ENCODE measurements at regions not wholly inside any gene's neighbourhood (a gene's known extent, or its start where the extent isn't known, plus 50 kb on each side); places are given as distances from the start of the nearest gene placed in this dataset.

DNA sequence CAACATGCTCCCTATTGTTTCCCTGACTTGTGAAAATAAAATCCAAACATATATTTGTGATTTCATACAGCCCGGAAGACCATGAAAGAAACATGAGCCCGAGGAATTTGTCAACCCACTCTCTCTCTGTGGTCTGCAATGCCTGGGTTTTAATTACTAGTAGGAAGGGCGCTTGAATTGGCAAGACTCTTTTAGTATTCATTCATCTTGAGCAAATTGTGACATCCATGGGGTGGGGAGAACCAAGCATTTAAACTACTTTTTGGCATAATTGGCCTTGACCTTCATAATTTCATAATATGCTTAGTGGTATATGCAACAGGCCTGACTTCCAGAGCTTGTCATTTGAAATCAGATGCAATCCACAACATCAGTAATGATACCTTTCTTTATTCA lies 142.4 kb upstream of the BMPER start:
- Histone ChIP-seq H3K4me3 (ENCODE audit: insufficient read depth, low read depth, low read length) (no peak overlapping the region), H3K27me3 (ENCODE audit: control insufficient read depth, insufficient read depth, low read length, poor library complexity, severe bottlenecking) (no peaks in the 10 kb centered on the region), H3K4me1 (ENCODE audit: control insufficient read depth, insufficient read depth, low read length) (peaks cover 20% of the 10 kb centered on the region), H3K9me3 (ENCODE audit: control insufficient read depth, low read length) (no peaks in the 10 kb centered on the region), H3K27ac (ENCODE audit: insufficient read depth, low read depth, low read length, poor library complexity, severe bottlenecking) (no peak overlapping the region), H3K36me3 (ENCODE audit: control insufficient read depth, insufficient read depth, low read length) (no peaks in the 10 kb centered on the region)
- 85 to 95% methylated on average over 3 of the region's 3 CpGs for WGBS, 2 experiments

DNA sequence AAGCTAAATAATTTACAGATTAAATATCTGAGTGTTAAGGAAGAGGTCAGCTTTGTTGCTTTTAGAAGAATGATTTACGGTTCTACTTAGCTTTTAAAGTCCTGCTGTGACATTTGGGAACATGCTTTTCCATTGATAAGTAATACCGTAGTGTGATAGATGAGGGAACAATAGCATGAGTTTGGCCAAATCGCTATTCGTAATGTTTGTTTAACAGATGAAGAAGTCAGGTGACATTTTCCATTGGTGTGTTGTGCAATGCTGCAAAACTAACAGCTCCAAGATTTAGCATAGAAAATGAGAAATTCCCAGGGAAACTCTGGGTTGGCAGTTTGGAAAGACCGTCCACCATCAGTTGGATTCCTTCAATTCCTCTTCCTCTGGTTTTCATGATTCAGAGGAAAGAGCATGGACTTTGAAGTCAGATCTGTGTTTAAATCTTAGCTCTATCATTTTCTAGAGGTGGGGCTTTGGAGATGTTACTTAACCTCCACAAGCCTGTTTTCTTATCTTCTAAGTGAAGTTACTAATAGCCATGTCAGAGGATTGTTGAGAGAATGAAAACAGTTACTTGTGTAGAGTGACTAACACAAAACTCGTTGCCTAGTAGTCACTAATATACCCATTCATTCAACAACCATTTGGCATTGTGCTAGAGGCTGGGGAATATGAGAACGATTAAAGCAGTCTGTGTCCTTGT lies 140.4 kb upstream of the BMPER start:
- Histone ChIP-seq H3K4me3 (ENCODE audit: insufficient read depth, low read depth, low read length) (no peak overlapping the region), H3K4me1 (ENCODE audit: control insufficient read depth, insufficient read depth, low read length) (peaks cover 20% of the 10 kb centered on the region), H3K9me3 (ENCODE audit: control insufficient read depth, low read length) (no peaks in the 10 kb centered on the region), H3K27ac (ENCODE audit: insufficient read depth, low read depth, low read length, poor library complexity, severe bottlenecking) (no peak overlapping the region), H3K36me3 (ENCODE audit: control insufficient read depth, insufficient read depth, low read length) (no peaks in the 10 kb centered on the region), H3K27me3 (ENCODE audit: control insufficient read depth, insufficient read depth, low read length, poor library complexity, severe bottlenecking) (no peaks in the 10 kb centered on the region)
- 86 to 89% methylated on average over 5 of the region's 7 CpGs for WGBS, 2 experiments

DNA sequence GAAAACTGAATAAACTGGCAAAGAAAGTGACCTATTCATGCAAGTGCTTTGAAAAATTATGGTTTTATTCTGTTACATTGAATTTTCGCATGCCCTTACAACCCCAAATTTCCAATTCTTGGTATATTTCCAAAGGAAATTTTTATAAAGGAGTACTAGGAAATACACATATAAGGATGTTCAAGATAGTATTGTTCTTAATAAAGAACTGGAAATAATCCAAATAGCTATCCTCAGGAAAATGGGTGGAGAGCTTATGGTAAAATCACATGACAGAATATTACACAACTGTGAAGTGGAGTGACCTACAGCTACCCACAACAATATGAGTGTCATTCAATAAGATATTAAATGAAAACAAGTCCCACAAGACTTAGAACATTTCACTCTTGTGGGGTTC lies 138.9 kb upstream of the BMPER start:
- no CpG with 5 or more reads among the region's 1 CpG for WGBS, 2 experiments
- no peaks in the 10 kb centered on the region for H3K36me3 ChIP-seq (ENCODE audit: control insufficient read depth, insufficient read depth, low read length)
- H3K27me3 ChIP-seq (ENCODE audit: control insufficient read depth, insufficient read depth, low read length, poor library complexity, severe bottlenecking) = no peaks in the 10 kb centered on the region

DNA sequence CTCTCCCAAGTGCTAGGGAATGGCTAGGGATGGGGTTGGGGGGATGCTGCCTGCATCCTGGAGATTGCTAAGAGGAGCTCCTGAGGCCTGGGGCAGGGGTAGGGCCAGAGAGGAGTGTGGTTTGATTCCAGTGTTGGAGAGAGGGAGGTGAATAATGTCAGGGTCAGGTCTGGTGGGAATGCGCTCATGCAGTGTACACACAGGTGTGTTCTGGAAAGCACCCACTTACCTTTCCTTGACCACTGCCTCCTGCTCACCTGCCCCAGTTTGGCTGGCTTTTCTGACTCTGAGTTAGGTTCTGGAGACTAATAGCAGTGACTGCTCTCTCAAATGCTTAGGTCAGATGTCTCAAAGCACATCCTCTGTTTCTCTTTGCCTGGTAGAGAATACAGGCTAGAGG lies 135.4 kb upstream of the BMPER start:
- Histone ChIP-seq H3K4me1 (ENCODE audit: control insufficient read depth, insufficient read depth, low read length) (no peaks in the 10 kb centered on the region), H3K4me3 (ENCODE audit: insufficient read depth, low read depth, low read length) (no peak overlapping the region), H3K27me3 (ENCODE audit: control insufficient read depth, insufficient read depth, low read length, poor library complexity, severe bottlenecking) (no peaks in the 10 kb centered on the region), H3K36me3 (ENCODE audit: control insufficient read depth, insufficient read depth, low read length) (no peaks in the 10 kb centered on the region), H3K9me3 (ENCODE audit: control insufficient read depth, low read length) (no peaks in the 10 kb centered on the region), H3K27ac (ENCODE audit: insufficient read depth, low read depth, low read length, poor library complexity, severe bottlenecking) (no peak overlapping the region)
- 100% methylated on average over 1 of the region's 1 CpG for WGBS, 2 experiments

More for the DNA sequence above, 138.9 kb upstream of the BMPER start:
- H3K4me1 ChIP-seq (ENCODE audit: control insufficient read depth, insufficient read depth, low read length) = peaks cover 17% of the 10 kb centered on the region
- H3K9me3 ChIP-seq (ENCODE audit: control insufficient read depth, low read length) = no peaks in the 10 kb centered on the region
- no peak overlapping the region for H3K4me3 ChIP-seq (ENCODE audit: insufficient read depth, low read depth, low read length)
- no peak overlapping the region for H3K27ac ChIP-seq (ENCODE audit: insufficient read depth, low read depth, low read length, poor library complexity, severe bottlenecking)

DNA sequence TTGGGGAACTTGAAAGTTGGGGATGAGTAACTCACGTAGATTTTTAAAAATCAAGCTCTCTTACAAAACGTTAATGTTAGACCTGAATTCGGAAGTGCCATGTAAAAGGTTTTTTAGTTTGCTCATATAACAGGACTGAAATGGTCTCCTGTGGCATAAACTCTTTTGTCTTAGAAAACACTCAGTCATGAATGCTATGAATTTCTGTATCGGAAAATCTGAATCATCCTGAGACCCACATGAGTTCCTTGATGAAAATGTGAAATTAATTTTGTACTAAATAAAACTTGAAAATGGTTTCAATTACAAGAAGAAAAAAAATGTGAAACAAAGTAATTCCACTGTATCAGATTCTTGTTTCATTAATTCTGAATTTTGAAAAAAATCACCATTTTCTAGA lies 134.8 kb upstream of the BMPER start:
- Histone ChIP-seq H3K27ac (ENCODE audit: insufficient read depth, low read depth, low read length, poor library complexity, severe bottlenecking) (no peak overlapping the region), H3K36me3 (ENCODE audit: control insufficient read depth, insufficient read depth, low read length) (no peaks in the 10 kb centered on the region)
- WGBS, 2 experiments = 96 to 97% methylated on average over 4 of the region's 4 CpGs

DNA sequence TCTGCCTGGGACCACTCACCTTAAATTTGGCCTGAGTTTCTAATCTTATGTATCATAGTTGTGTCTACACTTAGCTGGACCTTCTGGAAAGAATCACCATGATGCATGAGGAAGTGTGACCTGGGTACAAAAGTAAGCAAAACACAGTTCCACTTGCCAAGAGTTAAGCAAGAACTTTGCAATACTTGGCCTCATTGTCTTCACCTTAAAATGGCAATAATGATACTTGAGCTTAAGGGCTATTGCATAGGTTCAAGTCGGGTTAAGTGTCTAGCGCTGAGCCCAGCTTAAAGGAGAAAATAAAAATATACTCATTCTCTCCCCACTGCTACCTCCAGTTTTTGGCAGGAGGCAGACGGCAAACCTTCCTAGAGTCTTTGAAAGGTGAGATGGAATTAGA lies 133.9 kb upstream of the BMPER start:
- Histone ChIP-seq H3K9me3 (ENCODE audit: control insufficient read depth, low read length) (no peaks in the 10 kb centered on the region), H3K36me3 (ENCODE audit: control insufficient read depth, insufficient read depth, low read length) (no peaks in the 10 kb centered on the region), H3K27ac (ENCODE audit: insufficient read depth, low read depth, low read length, poor library complexity, severe bottlenecking) (no peak overlapping the region), H3K4me1 (ENCODE audit: control insufficient read depth, insufficient read depth, low read length) (no peaks in the 10 kb centered on the region), H3K27me3 (ENCODE audit: control insufficient read depth, insufficient read depth, low read length, poor library complexity, severe bottlenecking) (no peaks in the 10 kb centered on the region), H3K4me3 (ENCODE audit: insufficient read depth, low read depth, low read length) (no peak overlapping the region)
- WGBS, 2 experiments = 79 to 100% methylated on average over 1 to 3 of the region's 3 CpGs

More for the DNA sequence above, 134.8 kb upstream of the BMPER start:
- no peak overlapping the region for H3K4me3 ChIP-seq (ENCODE audit: insufficient read depth, low read depth, low read length)
- H3K27me3 ChIP-seq (ENCODE audit: control insufficient read depth, insufficient read depth, low read length, poor library complexity, severe bottlenecking) = no peaks in the 10 kb centered on the region
- H3K4me1 ChIP-seq (ENCODE audit: control insufficient read depth, insufficient read depth, low read length) = no peaks in the 10 kb centered on the region
- no peaks in the 10 kb centered on the region for H3K9me3 ChIP-seq (ENCODE audit: control insufficient read depth, low read length)

DNA sequence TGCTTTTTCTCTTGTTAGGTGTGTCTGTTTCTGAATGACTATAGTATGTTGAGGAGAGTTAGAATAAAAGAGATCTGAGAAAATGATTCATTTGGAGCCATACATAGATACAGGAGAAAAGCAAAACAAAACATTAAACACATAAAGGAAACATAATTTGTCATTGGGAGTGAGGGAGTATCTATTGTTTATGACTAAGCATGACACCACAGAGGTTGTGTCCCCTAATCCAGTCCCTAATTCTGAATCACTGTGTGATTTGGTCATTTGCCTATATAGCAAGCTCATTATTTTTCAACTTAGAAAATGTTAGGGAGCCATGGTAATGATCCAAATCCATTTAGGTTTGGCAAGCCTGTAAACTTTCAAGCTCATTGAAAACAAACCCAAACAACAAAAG lies 132.3 kb upstream of the BMPER start:
- no peaks in the 10 kb centered on the region for H3K4me1 ChIP-seq (ENCODE audit: control insufficient read depth, insufficient read depth, low read length)
- no peaks in the 10 kb centered on the region for H3K9me3 ChIP-seq (ENCODE audit: control insufficient read depth, low read length)
- H3K27ac ChIP-seq (ENCODE audit: insufficient read depth, low read depth, low read length, poor library complexity, severe bottlenecking) = no peak overlapping the region
- H3K27me3 ChIP-seq (ENCODE audit: control insufficient read depth, insufficient read depth, low read length, poor library complexity, severe bottlenecking) = no peaks in the 10 kb centered on the region
- H3K36me3 ChIP-seq (ENCODE audit: control insufficient read depth, insufficient read depth, low read length) = no peaks in the 10 kb centered on the region
- H3K4me3 ChIP-seq (ENCODE audit: insufficient read depth, low read depth, low read length) = no peak overlapping the region

DNA sequence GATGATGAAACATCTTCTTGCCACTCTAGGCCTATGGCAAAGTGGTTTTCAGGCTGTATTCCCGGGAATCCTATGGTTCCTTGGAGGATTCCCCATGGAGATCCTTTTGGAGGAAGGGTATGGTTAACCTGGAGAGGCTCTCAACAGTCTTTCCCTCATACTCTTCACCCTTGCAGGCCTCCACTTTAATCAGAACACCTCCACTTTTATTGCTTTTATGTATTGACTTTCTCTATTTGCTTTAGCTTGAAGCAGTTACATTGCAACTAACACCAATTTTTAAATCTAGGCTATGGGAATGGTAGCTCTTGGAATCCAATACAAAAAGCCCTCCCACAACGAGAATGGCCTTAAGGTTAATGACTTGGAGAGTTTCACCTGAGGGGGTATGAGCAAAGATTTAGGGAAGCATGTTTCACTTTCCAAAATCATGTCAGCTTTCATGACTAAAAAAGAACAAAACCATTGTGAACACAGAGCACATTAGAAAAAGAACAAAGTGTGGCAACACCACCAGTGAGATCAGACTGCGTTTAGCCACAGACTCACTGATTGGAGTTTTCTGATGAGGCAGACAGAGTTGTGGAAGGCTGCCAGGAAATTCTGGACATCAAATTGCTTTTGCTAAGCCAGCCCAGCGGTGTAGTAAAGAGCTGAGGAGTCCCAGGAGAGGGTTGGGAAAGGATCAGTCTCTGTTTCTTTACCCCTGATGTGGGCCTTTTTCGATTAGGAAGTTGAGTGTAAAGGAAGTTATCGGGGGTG lies 130.4 kb upstream of the BMPER start:
- no peaks in the 10 kb centered on the region for H3K9me3 ChIP-seq (ENCODE audit: control insufficient read depth, low read length)
- H3K36me3 ChIP-seq (ENCODE audit: control insufficient read depth, insufficient read depth, low read length) = no peaks in the 10 kb centered on the region
- H3K27me3 ChIP-seq (ENCODE audit: control insufficient read depth, insufficient read depth, low read length, poor library complexity, severe bottlenecking) = no peaks in the 10 kb centered on the region
- H3K4me1 ChIP-seq (ENCODE audit: control insufficient read depth, insufficient read depth, low read length) = no peaks in the 10 kb centered on the region
- H3K27ac ChIP-seq (ENCODE audit: insufficient read depth, low read depth, low read length, poor library complexity, severe bottlenecking) = no peak overlapping the region
- H3K4me3 ChIP-seq (ENCODE audit: insufficient read depth, low read depth, low read length) = no peak overlapping the region
- 88 to 90% methylated on average over 5 to 6 of the region's 6 CpGs for WGBS, 2 experiments

DNA sequence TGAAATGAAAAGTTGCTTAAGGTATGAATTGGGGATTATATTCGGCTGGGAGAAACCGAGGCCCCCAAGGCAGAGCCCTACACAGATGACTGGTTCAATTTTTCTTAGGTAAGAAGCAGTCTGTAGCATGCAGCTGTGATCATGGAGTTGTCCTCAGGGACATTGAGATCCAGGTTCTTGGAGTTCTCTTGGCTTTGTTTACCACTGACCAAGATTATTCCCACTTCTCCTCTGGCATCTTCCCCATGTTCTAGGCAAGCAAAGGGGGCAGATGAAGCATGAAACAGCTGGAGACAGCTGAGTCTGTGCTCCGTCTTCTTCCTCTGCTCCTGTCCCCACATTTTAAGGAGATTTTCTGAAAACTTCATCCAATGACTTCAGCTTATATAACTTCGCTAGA lies 129.5 kb upstream of the BMPER start:
- no peak overlapping the region for H3K27ac ChIP-seq (ENCODE audit: insufficient read depth, low read depth, low read length, poor library complexity, severe bottlenecking)
- 81 to 86% methylated on average over 4 of the region's 4 CpGs for WGBS, 2 experiments
- no peak overlapping the region for H3K4me3 ChIP-seq (ENCODE audit: insufficient read depth, low read depth, low read length)
- H3K36me3 ChIP-seq (ENCODE audit: control insufficient read depth, insufficient read depth, low read length) = no peaks in the 10 kb centered on the region
- no peaks in the 10 kb centered on the region for H3K9me3 ChIP-seq (ENCODE audit: control insufficient read depth, low read length)
- H3K27me3 ChIP-seq (ENCODE audit: control insufficient read depth, insufficient read depth, low read length, poor library complexity, severe bottlenecking) = no peaks in the 10 kb centered on the region
- no peaks in the 10 kb centered on the region for H3K4me1 ChIP-seq (ENCODE audit: control insufficient read depth, insufficient read depth, low read length)

DNA sequence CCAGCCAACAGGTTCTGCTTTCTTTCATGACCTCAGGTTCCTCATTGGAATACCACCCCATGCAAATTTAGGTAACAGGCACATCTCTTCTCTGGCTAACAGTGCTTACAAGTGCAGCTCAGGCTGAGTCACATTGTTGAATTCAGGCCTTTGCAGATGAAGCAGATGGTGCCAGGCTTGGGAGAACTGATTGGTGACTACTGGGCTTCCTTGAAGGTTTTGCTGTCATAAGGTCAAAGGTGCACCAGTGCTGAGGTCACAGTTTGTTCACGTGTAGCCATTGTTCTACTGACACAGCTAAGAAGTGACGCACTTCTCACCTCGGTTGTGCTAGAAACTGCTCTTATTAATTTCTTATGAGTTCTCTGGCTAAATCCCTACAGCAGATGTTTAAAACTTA lies 128.6 kb upstream of the BMPER start:
- Histone ChIP-seq H3K27me3 (ENCODE audit: control insufficient read depth, insufficient read depth, low read length, poor library complexity, severe bottlenecking) (no peaks in the 10 kb centered on the region), H3K27ac (ENCODE audit: insufficient read depth, low read depth, low read length, poor library complexity, severe bottlenecking) (no peak overlapping the region), H3K36me3 (ENCODE audit: control insufficient read depth, insufficient read depth, low read length) (no peaks in the 10 kb centered on the region), H3K4me3 (ENCODE audit: insufficient read depth, low read depth, low read length) (no peak overlapping the region), H3K4me1 (ENCODE audit: control insufficient read depth, insufficient read depth, low read length) (no peaks in the 10 kb centered on the region), H3K9me3 (ENCODE audit: control insufficient read depth, low read length) (no peaks in the 10 kb centered on the region)
- WGBS, 2 experiments = 79 to 83% methylated on average over 3 of the region's 3 CpGs

Measured in ectodermal cell (in vitro differentiated cells).